DMS 273 (cell line): ENCODE measurements at regions not wholly inside any gene's neighbourhood (a gene's known extent, or its start where the extent isn't known, plus 50 kb on each side); places are given as distances from the start of the nearest gene placed in this dataset.

Source experiments
- DNase-seq: peaks from one replicate; lab custom pipeline; 2025; ENCODE audit not compliant: unreplicated experiment; lab: John Stamatoyannopoulos, UW

- DNase-seq: no peak
Measured at GRCh38 chr5:3297853-3298252, 297.8 kb upstream of the IRX1 start.

GRCh38 chr5:3288325-3288724 lies 307.3 kb upstream of the IRX1 start:
- no peak for DNase-seq

- no peak for DNase-seq
Measured at GRCh38 chr5:3287516-3287915, 308.1 kb upstream of the IRX1 start.

- DNase-seq: no peak
Measured at GRCh38 chr5:3285621-3286020, 310.0 kb upstream of the IRX1 start.

GRCh38 chr5:3284506-3284905 lies 311.1 kb upstream of the IRX1 start:
- no peak for DNase-seq

GRCh38 chr5:3282841-3283240 lies 312.8 kb upstream of the IRX1 start:
- no peak for DNase-seq

GRCh38 chr5:3281366-3281765 lies 314.3 kb upstream of the IRX1 start:
- DNase-seq: no peak

- no peak for DNase-seq
Measured at GRCh38 chr5:3278643-3279042, 317.0 kb upstream of the IRX1 start.

- no peak for DNase-seq
Measured at GRCh38 chr5:3277590-3278196, 317.9 kb upstream of the IRX1 start.

GRCh38 chr5:3276896-3277295 lies 318.7 kb upstream of the IRX1 start:
- DNase-seq: no peak

GRCh38 chr5:3269395-3270169 lies 326.1 kb upstream of the IRX1 start:
- DNase-seq: no peak

GRCh38 chr5:3268760-3269330 lies 326.8 kb upstream of the IRX1 start:
- no peak for DNase-seq

GRCh38 chr5:3266861-3267260 lies 328.8 kb upstream of the IRX1 start:
- DNase-seq: no peak

- no peak for DNase-seq
Measured at GRCh38 chr5:3265936-3266335, 329.7 kb upstream of the IRX1 start.

- DNase-seq: no peak
Measured at GRCh38 chr5:3265131-3265885, 330.3 kb upstream of the IRX1 start.

GRCh38 chr5:3262451-3262850 lies 333.2 kb upstream of the IRX1 start:
- no peak for DNase-seq

- DNase-seq: no peak
Measured at GRCh38 chr5:3261081-3261480, 334.6 kb upstream of the IRX1 start.

- no peak for DNase-seq
Measured at GRCh38 chr5:3258050-3258449, 337.6 kb upstream of the IRX1 start.

GRCh38 chr5:3252235-3252634 lies 343.4 kb upstream of the IRX1 start:
- no peak for DNase-seq

- DNase-seq: no peak
Measured at GRCh38 chr5:3251784-3252183, 343.8 kb upstream of the IRX1 start.

GRCh38 chr5:3249401-3249800 lies 346.2 kb upstream of the IRX1 start:
- DNase-seq: no peak
